Upper lobe of left lung (tissue), 4 donors: ENCODE measurements at regions not wholly inside any gene's neighbourhood (a gene's known extent, or its start where the extent isn't known, plus 50 kb on each side); places are given as distances from the start of the nearest gene placed in this dataset.

Experiments
- CTCF ChIP-seq, 6 experiments: fragments of 450-650 bp in 4 of 6; fragments of 200-600 bp in 2 of 6; sonication (generic) in 2 of 6; IDR thresholded peaks; one replicate each; pipeline ENCODE4 v1.5.1; 2016 to 2019; ENCODE audit warnings: antibody characterized with exemption in 6 of 6
- EP300 ChIP-seq, 4 donors: sonication (generic); formaldehyde crosslinking; IDR thresholded peaks; one replicate each; pipeline ENCODE4 v1.5.1; 2017; ENCODE audit warnings: antibody characterized with exemption in 4 of 4, control low read depth in 2 of 4
- POLR2A ChIP-seq, 4 donors: fragments of 450-650 bp; IDR thresholded peaks; one replicate each; pipeline ENCODE4 v1.5.1; 2016 to 2017; ENCODE audit warnings: antibody characterized with exemption in 4 of 4, mild to moderate bottlenecking in 2 of 4
- POLR2AphosphoS5 ChIP-seq, 2 donors: sonication (generic); formaldehyde crosslinking; IDR thresholded peaks; one replicate each; pipeline ENCODE4 v1.5.1; 2017; ENCODE audit warnings: antibody characterized with exemption in 2 of 2

GRCh38 chr13:62593804-62594203 lies 1178.2 kb upstream of the PCDH20 start:
- TF ChIP-seq CTCF (IDR thresholded peaks at IDR 0.05), result no peak
- no peak for TF ChIP-seq EP300 (IDR thresholded peaks at IDR 0.05)
- no peak for TF ChIP-seq POLR2AphosphoS5 (IDR thresholded peaks at IDR 0.05)
- TF ChIP-seq POLR2A (IDR thresholded peaks at IDR 0.05), result no peak
